H9 (cell line): ENCODE measurements at regions not wholly inside any gene's neighbourhood (a gene's known extent, or its start where the extent isn't known, plus 50 kb on each side); places are given as distances from the start of the nearest gene placed in this dataset.

Source experiments
- DNase-seq: peaks from one replicate; pipeline ENCODE4 v3.0.0-alpha.2; 2017
- H2AFZ ChIP-seq: one replicate; pipeline ENCODE4 v1.6.1; 2013; ENCODE audit warnings: mild to moderate bottlenecking, low read length, control low read depth, moderate library complexity
- H2AK5ac ChIP-seq: 2 replicates; pipeline ENCODE4 v1.6.1; 2013; ENCODE audit warnings: low read length, control low read depth, mixed read lengths; ENCODE audit not compliant: insufficient read length
- H2BK120ac ChIP-seq: one replicate; pipeline ENCODE4 v1.6.1; 2013; ENCODE audit warnings: low read depth, mild to moderate bottlenecking, low read length, control low read depth, inconsistent platforms; ENCODE audit not compliant: poor library complexity, severe bottlenecking
- H2BK12ac ChIP-seq: 2 replicates; pipeline ENCODE4 v1.6.1; 2013; ENCODE audit warnings: low read length, control low read depth, mixed read lengths, low read depth; ENCODE audit not compliant: insufficient read length
- H2BK15ac ChIP-seq: 2 replicates; pipeline ENCODE4 v1.6.1; 2013; ENCODE audit warnings: low read depth, low read length, control low read depth
- H2BK20ac ChIP-seq: one replicate; pipeline ENCODE4 v1.6.1; 2013; ENCODE audit warnings: low read depth, mild to moderate bottlenecking, low read length, control low read depth, inconsistent platforms; ENCODE audit not compliant: poor library complexity, severe bottlenecking
- H2BK5ac ChIP-seq: 2 replicates; pipeline ENCODE4 v1.6.1; 2013; ENCODE audit warnings: low read length, control low read depth, mixed read lengths; ENCODE audit not compliant: insufficient read length
- H3K14ac ChIP-seq: 2 replicates; pipeline ENCODE4 v1.6.1; 2013; ENCODE audit warnings: low read length, control low read depth; ENCODE audit not compliant: insufficient read depth
- H3K18ac ChIP-seq: 2 replicates; pipeline ENCODE4 v1.6.1; 2013; ENCODE audit warnings: low read depth, mild to moderate bottlenecking, mixed read lengths, low read length, control low read depth; ENCODE audit not compliant: insufficient read length
- H3K23ac ChIP-seq: 2 replicates; pipeline ENCODE4 v1.6.1; 2013; ENCODE audit warnings: low read length, control low read depth, mixed read lengths, low read depth; ENCODE audit not compliant: insufficient read length
- H3K23me2 ChIP-seq: 2 replicates; pipeline ENCODE4 v1.6.1; 2013; ENCODE audit warnings: low read depth, mild to moderate bottlenecking, mixed read lengths, low read length, control low read depth; ENCODE audit not compliant: insufficient read length, poor library complexity, severe bottlenecking
- H3K27ac ChIP-seq: 2 replicates; pipeline ENCODE4 v1.5.1; 2013; ENCODE audit warnings: low read length, control low read depth, mixed read lengths, low read depth; ENCODE audit not compliant: insufficient read length
- H3K27me3 ChIP-seq: 2 replicates; pipeline ENCODE4 v1.6.1; 2013; ENCODE audit warnings: low read length, control low read depth, inconsistent platforms; ENCODE audit not compliant: insufficient read depth
- H3K4ac ChIP-seq: 2 replicates; pipeline ENCODE4 v1.6.1; 2013; ENCODE audit warnings: low read depth, mild to moderate bottlenecking, control low read depth, inconsistent platforms, low read length, moderate library complexity
- H3K4me1 ChIP-seq: 2 replicates; pipeline ENCODE4 v1.6.1; 2013; ENCODE audit warnings: low read length, control low read depth, inconsistent platforms; ENCODE audit not compliant: insufficient read depth
- H3K4me2 ChIP-seq: 2 replicates; pipeline ENCODE4 v1.6.1; 2013; ENCODE audit warnings: low read length, control low read depth, mixed read lengths; ENCODE audit not compliant: insufficient read length, insufficient read depth
- H3K56ac ChIP-seq: 2 replicates; pipeline ENCODE4 v1.6.1; 2013; ENCODE audit warnings: low read depth, mild to moderate bottlenecking, mixed read lengths, low read length, control low read depth; ENCODE audit not compliant: insufficient read length
- H3K79me1 ChIP-seq: 2 replicates; pipeline ENCODE4 v1.6.1; 2013; ENCODE audit warnings: low read depth, mild to moderate bottlenecking, moderate library complexity, low read length, control low read depth, inconsistent platforms; ENCODE audit not compliant: insufficient read depth, poor library complexity, severe bottlenecking
- H3K79me2 ChIP-seq: 2 replicates; pipeline ENCODE4 v1.6.1; 2013; ENCODE audit warnings: low read length, control low read depth, inconsistent platforms; ENCODE audit not compliant: insufficient read depth
- H3K9ac ChIP-seq: 2 replicates; pipeline ENCODE4 v1.6.1; 2013; ENCODE audit warnings: low read length, control low read depth, mixed read lengths; ENCODE audit not compliant: insufficient read length; ENCODE audit errors: extremely low read depth
- H3K9me3 ChIP-seq: one replicate; pipeline ENCODE4 v1.6.1; 2013; ENCODE audit warnings: low read depth, low read length, inconsistent platforms; ENCODE audit not compliant: control insufficient read depth
- H3T11ph ChIP-seq: one replicate; pipeline ENCODE4 v1.6.1; 2013; ENCODE audit warnings: mild to moderate bottlenecking, low read length, control low read depth, inconsistent platforms
- H4K20me1 ChIP-seq: one replicate; pipeline ENCODE4 v1.6.1; 2013; ENCODE audit not compliant: control insufficient read depth, insufficient read length, insufficient read depth
- H4K5ac ChIP-seq: 2 replicates; pipeline ENCODE4 v1.6.1; 2013; ENCODE audit warnings: low read depth, mild to moderate bottlenecking, mixed read lengths, low read length, control low read depth; ENCODE audit not compliant: insufficient read length
- H4K8ac ChIP-seq: replicated peaks from 2 replicates; pipeline ENCODE4 v1.6.1; 2013; ENCODE audit warnings: low read length, control low read depth, mixed read lengths, low read depth; ENCODE audit not compliant: insufficient read length
- H4K91ac ChIP-seq: 2 replicates; pipeline ENCODE4 v1.6.1; 2013; ENCODE audit warnings: low read depth, mild to moderate bottlenecking, moderate library complexity, mixed read lengths, low read length, control low read depth; ENCODE audit not compliant: insufficient read length
- H3K27ac Mint-ChIP-seq, 3 experiments: 2 replicates in 2 of 3; 3 replicates in 1 of 3; pipeline ENCODE4 v1.8.0; 2020 to 2021; ENCODE audit warnings: mixed read lengths in 3 of 3, mild to moderate bottlenecking in 1 of 3, moderate library complexity in 1 of 3
- H3K27me3 Mint-ChIP-seq: 2 replicates; pipeline ENCODE4 v1.8.0; 2021; ENCODE audit warnings: low read depth, mild to moderate bottlenecking, moderate library complexity, mixed read lengths
- H3K36me3 Mint-ChIP-seq, 3 experiments: 2 replicates in 2 of 3; 3 replicates in 1 of 3; pipeline ENCODE4 v1.8.0; 2020 to 2021; ENCODE audit warnings: low read depth in 3 of 3, mixed read lengths in 3 of 3; ENCODE audit not compliant: insufficient read depth in 1 of 3
- H3K4me1 Mint-ChIP-seq, 2 experiments: 2 replicates each; pipeline ENCODE4 v1.8.0; 2020; ENCODE audit warnings: mixed read lengths in 2 of 2
- H3K4me3 Mint-ChIP-seq, 2 experiments: 2 replicates in 1 of 2; 3 replicates in 1 of 2; pipeline ENCODE4 v1.8.0; 2020 to 2021; ENCODE audit warnings: mild to moderate bottlenecking in 2 of 2, mixed read lengths in 2 of 2, moderate library complexity in 1 of 2
- H3K9me3 Mint-ChIP-seq, 2 experiments: 2 replicates in 1 of 2; 3 replicates in 1 of 2; pipeline ENCODE4 v1.8.0; 2020; ENCODE audit warnings: mild to moderate bottlenecking in 2 of 2, mixed read lengths in 2 of 2, moderate library complexity in 1 of 2
- CTCF ChIP-seq: fragments of 200-600 bp; sonication (generic); conservative IDR thresholded peaks from 3 replicates; pipeline ENCODE4 v1.8.0; 2021; ENCODE audit warnings: antibody characterized with exemption, mild to moderate bottlenecking
- WGBS: extraction: QIAGEN DNeasy Blood & Tissue Kit; methylation state at CpG from one replicate; pipeline ENCODE4 v1.1.7; 2013; ENCODE audit warnings: missing lambda C conversion rate, low lambda C conversion rate, mixed read lengths; ENCODE audit not compliant: insufficient read length; ENCODE audit errors: extremely low coverage; 5-methylcytosine and 5-hydroxymethylcytosine counted together

DNA sequence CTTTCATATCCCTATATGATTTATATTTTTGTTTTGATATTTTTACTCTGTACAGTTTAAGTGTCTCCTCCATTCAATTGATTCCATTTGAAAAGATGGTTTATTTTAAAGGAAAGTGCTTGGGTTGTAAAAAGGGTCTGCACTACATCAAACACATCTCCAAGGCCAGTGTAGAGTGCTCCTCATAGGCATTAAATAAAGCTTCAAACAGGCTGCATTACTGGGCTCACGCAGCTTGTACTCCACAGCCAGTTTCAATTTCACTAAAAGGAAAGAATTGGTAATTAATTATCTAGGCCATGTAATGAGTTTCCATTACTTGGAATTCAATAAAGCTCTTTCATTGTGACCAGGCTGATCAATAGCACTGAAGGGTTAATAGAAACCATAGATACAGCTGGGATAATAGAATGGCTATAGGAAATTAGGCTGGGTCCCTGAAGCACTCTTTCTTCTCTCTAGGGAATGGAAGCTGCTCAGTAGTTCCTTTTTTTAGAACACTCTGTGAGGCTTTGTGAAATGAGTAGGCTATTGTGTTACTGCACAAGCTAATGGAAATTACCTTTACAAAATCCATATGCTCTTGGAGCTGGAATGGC lies 442.2 kb downstream of the RNF144B start:
- no peak for TF ChIP-seq CTCF
- H3K36me3 Mint-ChIP-seq, result peaks cover 0 to 7% (median 0%) of the 10 kb centered on the region in 3 experiments; a peak in 1 of 7 replicates

More for the DNA sequence above, 442.2 kb downstream of the RNF144B start:
- Histone ChIP-seq H3K9ac (no peak overlapping the region), H2AK5ac (no peak overlapping the region), H3K4me1 (no peaks in the 10 kb centered on the region), H3K79me2 (no peaks in the 10 kb centered on the region), H3K23ac (no peak overlapping the region), H3K4ac (no peak overlapping the region), H3K23me2 (no peaks in the 10 kb centered on the region), H3K18ac (no peak overlapping the region), H3K27me3 (no peaks in the 10 kb centered on the region), H4K20me1 (no peaks in the 10 kb centered on the region), H4K91ac (no peak overlapping the region), H4K5ac (no peak overlapping the region), H3K79me1 (no peaks in the 10 kb centered on the region), H3K27ac (no peak overlapping the region), H2BK5ac (no peak overlapping the region), H3K9me3 (no peaks in the 10 kb centered on the region), H2BK20ac (no peak overlapping the region), H3K14ac (no peak overlapping the region), H2AFZ (no peak overlapping the region), H2BK15ac (no peak overlapping the region), H3K4me2 (no peak overlapping the region), H4K8ac (no peak overlapping the region), H3T11ph (no peak overlapping the region), H3K56ac (no peak overlapping the region), H2BK12ac (no peak overlapping the region), H2BK120ac (no peak overlapping the region)
- H3K4me1 Mint-ChIP-seq, result peaks cover 15 to 20% of the 10 kb centered on the region in 2 experiments
- H3K4me3 Mint-ChIP-seq, result no peak overlapping the region
- no peak overlapping the region for H3K27ac Mint-ChIP-seq
- no peak for DNase-seq
- H3K9me3 Mint-ChIP-seq, result peaks cover under 1 to 2% of the 10 kb centered on the region in 2 experiments; a peak in 4 of 5 replicates
- no peaks in the 10 kb centered on the region for H3K27me3 Mint-ChIP-seq
- WGBS, result no CpG with 5 or more reads among the region's 1 CpG
